GM18861 (cell line): ENCODE measurements at regions not wholly inside any gene's neighbourhood (a gene's known extent, or its start where the extent isn't known, plus 50 kb on each side); places are given as distances from the start of the nearest gene placed in this dataset.
"Not testable (repeated sequence)": the region's sequence is repeated elsewhere in the genome, so short reads cannot be mapped to it uniquely, and the experiment has no call there.

Experiments
- ATAC-seq: cut with Tn5 transposase; IDR thresholded peaks from one replicate; pipeline ENCODE4 v1.9.1; 2021; ENCODE audit not compliant: unreplicated experiment

GRCh38 chr1:83154306-83154705 is 844.6 kb downstream of the TTLL7 start:
- not testable (repeated sequence) for ATAC-seq

- ATAC-seq = not testable (repeated sequence)
Measured at GRCh38 chr1:83151167-83151898, 847.6 kb downstream of the TTLL7 start.

- not testable (repeated sequence) for ATAC-seq
Measured at GRCh38 chr1:83150479-83150878, 848.5 kb downstream of the TTLL7 start.

GRCh38 chr1:83145820-83146219 is 853.1 kb downstream of the TTLL7 start:
- ATAC-seq = not testable (repeated sequence)

GRCh38 chr1:83142802-83143201 is 856.1 kb downstream of the TTLL7 start:
- ATAC-seq = not testable (repeated sequence)

GRCh38 chr1:83135524-83136157 is 863.3 kb downstream of the TTLL7 start:
- ATAC-seq = not testable (repeated sequence)

GRCh38 chr1:83134322-83135014 is 864.5 kb downstream of the TTLL7 start:
- not testable (repeated sequence) for ATAC-seq

GRCh38 chr1:83131692-83131955 is 867.3 kb downstream of the TTLL7 start:
- no peak for ATAC-seq

- ATAC-seq = no peak
Measured at GRCh38 chr1:83130886-83131691, 867.8 kb downstream of the TTLL7 start.

GRCh38 chr1:83129107-83129506 is 869.8 kb downstream of the TTLL7 start:
- no peak for ATAC-seq

- ATAC-seq = no peak
Measured at GRCh38 chr1:83125456-83125855, 873.5 kb downstream of the TTLL7 start.

GRCh38 chr1:83123019-83123418 is 875.9 kb downstream of the TTLL7 start:
- ATAC-seq = no peak

GRCh38 chr1:83118472-83118871 is 880.5 kb downstream of the TTLL7 start:
- ATAC-seq = no peak

- not testable (repeated sequence) for ATAC-seq
Measured at GRCh38 chr1:83117030-83117429, 881.9 kb downstream of the TTLL7 start.

GRCh38 chr1:83115785-83116184 is 883.1 kb downstream of the TTLL7 start:
- ATAC-seq = no peak

GRCh38 chr1:83114136-83114834 is 884.6 kb downstream of the TTLL7 start:
- ATAC-seq = no peak

GRCh38 chr1:83113652-83114051 is 885.3 kb downstream of the TTLL7 start:
- ATAC-seq = no peak

GRCh38 chr1:83112248-83112885 is 886.6 kb downstream of the TTLL7 start:
- no peak for ATAC-seq

- no peak for ATAC-seq
Measured at GRCh38 chr1:83110156-83110555, 888.8 kb downstream of the TTLL7 start.

- no peak for ATAC-seq
Measured at GRCh38 chr1:83109692-83110091, 889.2 kb downstream of the TTLL7 start.
